A172 (cell line): ENCODE measurements at regions not wholly inside any gene's neighbourhood (a gene's known extent, or its start where the extent isn't known, plus 50 kb on each side); places are given as distances from the start of the nearest gene placed in this dataset.
A peak's percentile ranks its signal among the peaks of the same experiment; 100 is the strongest.
"Not testable (repeated sequence)": the region's sequence is repeated elsewhere in the genome, so short reads cannot be mapped to it uniquely, and the experiment has no call there.

ENCODE experiments used
- DNase-seq: peaks from one replicate; pipeline ENCODE4 v3.0.0-alpha.2; 2015; ENCODE audit warnings: low spot score

DNA sequence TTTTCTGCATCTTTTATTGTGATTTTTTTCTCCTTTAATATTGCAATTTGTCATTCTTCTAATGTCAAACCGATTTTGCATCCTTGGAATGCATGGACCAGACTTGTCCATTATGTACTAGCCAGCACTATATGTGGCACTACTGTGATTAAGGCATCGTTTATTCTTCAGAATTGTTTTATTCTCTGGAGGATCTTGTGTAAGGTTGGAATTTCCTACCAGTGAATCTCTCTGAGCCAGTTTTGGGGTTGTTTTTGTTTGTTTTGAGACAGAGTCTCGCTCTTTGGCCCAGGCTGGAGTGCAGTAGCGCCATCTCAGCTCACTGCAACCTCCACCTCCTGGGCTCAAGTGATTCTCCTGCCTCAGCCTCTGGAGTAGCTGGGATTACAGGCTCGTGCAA, 58.5 kb downstream of the IGLL5 start:
- no peak for DNase-seq

DNA sequence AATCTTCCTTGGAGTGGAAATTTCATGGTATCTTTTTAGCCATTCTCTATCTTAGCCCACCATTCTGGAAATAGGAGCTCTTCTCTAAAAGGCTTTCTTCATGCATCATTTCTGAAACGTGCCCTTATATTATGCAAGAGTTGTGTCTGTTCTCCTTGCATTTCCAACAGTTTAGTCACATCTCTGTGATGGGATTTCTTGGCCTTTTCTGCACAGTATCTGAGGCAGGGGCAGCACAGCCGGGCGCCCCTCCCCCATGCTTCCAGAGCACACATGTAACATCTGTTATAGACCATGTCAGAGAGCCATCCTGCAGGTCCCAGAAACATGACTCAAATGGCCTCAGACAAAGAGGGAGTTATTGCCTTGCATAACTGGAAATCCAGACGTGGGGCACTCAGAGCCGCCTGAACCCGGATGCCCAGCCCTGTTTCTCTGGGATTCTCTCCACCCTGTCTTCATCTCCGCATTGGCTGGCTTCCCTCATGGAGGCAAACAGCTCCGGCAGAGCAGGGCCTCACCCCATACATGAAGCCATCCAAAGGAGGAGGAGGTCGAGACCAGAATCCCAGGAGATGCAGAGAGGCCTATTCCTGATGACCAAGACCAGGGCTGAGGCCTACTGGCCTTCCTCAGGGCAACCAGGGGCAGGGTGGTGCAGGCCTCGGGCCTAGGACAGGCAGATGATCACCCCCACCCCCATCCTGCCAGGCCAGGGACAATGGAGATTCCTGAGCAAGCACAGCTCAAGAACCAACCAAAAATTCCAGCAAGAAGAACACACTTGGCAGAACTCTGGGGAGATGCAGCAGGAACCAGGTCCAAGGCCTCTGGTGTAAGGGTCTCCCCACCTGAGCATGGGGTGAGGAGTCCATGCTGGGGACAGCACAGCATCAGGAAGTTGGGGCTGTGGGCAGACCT, 61.3 kb downstream of the IGLL5 start:
- no peak for DNase-seq

GRCh38 chr22:22949953-22950352, 62.3 kb downstream of the IGLL5 start:
- no peak for DNase-seq

- DNase-seq: no peak
These were observed 63.4 kb downstream of the IGLL5 start for GRCh38 chr22:22951035-22951434.

GRCh38 chr22:22952531-22953280, 65.1 kb downstream of the IGLL5 start:
- DNase-seq: no peak

DNA sequence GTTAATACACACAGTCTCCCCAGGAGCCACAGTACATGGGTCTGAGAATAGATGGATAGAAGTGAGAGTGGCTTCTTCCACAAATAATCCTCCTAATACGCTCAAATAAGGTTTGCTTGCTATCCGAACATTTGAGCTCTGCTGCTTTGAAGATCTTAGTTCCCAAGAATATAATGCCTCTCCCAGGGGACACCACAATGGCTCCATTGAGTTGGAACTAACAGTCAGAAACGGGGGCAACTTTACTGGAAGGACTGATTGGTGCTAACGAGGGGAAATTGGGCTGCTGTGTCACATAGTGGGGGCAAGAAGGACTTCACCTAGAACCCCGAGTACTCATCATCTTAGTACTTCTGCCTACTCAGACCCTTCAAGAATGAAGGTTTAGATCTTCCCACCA, 66.2 kb downstream of the IGLL5 start:
- DNase-seq: no peak

GRCh38 chr22:22954656-22955055, 67.0 kb downstream of the IGLL5 start:
- no peak for DNase-seq

DNA sequence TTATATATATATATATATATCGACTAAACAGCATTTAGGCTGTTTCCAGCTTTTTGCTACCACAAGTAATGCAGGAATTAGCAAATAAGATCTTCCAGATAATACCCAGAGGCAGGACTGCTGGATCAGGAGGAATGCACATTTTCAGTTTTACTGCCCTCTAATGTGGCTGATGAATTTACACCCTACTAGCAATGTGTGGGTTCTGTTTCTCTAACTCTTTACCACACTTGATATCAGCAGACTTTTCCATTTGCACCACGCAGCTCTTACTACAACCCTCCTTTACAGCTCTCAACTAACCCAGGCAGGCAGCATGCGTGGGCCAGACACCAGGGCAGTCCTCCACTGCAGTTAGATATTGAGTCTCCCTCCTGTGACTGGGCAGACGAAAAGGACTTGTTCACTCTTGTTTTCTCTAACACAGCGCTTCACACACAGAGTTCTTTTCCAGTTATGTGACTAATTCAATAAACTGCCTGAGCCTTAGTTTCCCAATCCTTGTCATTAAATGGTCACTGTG, 67.7 kb downstream of the IGLL5 start:
- no peak for DNase-seq

DNA sequence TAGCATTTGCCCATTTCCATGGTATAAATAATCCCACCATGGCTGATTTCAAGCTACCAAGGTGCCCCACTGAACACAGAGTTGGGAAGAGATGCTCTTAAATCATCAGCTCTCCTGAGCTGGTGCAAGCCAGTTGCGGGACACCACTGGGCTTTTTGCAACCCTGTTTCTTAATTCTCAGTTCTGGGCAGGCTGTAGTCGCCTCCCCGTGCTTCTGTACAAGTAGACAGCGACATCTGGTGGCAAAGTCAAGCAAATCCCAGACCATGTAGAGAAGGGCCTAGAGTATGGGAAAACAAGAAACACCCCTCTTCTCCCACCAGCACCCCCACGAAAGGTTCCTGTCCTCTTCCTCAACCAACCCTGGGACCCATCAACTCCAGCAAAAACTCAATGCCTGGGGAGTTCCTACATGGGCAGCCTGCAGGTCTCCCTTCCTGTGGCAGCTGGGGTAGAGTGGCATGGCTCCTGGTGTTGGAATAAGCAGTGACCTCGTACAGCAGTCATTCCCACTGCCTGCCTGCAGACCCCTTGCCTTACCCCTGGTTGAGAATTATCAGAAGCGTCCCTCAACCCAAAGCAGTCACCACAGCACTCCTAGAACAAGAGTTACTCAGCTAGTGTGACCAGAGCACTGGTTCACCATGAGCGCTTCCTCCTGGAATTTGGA, 68.4 kb downstream of the IGLL5 start:
- DNase-seq: peak; percentile 22

- no peak for DNase-seq
These were observed 69.5 kb downstream of the IGLL5 start for GRCh38 chr22:22957090-22957489.

- no peak for DNase-seq
These were observed 71.0 kb downstream of the IGLL5 start for GRCh38 chr22:22958621-22959020.

- peak; percentile 46 for DNase-seq
These were observed 71.7 kb downstream of the IGLL5 start for GRCh38 chr22:22959147-22959827.

GRCh38 chr22:22960307-22960706, 72.7 kb downstream of the IGLL5 start:
- no peak for DNase-seq

GRCh38 chr22:22961574-22961973, 74.0 kb downstream of the IGLL5 start:
- no peak for DNase-seq

GRCh38 chr22:22968366-22968765, 80.8 kb downstream of the IGLL5 start:
- no peak for DNase-seq

DNA sequence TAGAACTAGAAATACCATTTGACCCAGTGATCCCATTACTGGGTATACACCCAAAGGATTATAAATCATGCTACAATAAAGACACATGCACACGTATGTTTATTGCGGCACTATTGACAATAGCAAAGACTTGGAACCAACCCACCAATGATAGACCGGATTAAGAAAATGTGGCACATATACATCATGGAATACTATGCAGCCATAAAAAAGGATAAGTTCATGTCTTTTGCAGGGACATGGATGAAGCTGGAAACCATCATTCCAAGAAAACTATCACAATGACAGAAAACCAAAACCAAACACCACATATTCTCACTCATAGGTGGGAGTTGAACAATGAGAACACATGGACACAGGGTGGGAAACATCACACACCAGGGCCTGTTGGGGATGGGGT, 85.0 kb downstream of the IGLL5 start:
- DNase-seq: not testable (repeated sequence)

- no peak for DNase-seq
These were observed 85.7 kb downstream of the IGLL5 start for GRCh38 chr22:22973336-22973735.

DNA sequence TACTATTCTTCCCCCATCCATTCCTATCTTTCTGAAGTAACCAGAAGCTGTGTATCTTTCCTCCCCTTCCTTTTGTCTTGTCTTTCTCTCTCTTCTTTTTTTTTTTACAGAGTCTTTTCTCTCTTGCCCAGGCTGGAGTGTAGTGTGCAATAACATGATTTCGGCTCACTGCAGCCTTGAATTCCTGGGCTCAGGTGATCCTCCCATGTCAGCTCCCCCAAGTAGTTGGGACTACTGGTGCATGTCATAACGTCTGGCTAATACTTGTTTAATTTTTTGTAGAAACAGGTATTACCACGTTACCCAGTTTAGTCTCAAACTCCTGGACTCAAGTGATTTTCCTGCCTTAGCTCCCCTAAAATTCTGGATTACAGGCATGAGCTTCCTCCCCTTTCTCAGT, 86.5 kb downstream of the IGLL5 start:
- no peak for DNase-seq

GRCh38 chr22:22974795-22975580, 87.4 kb downstream of the IGLL5 start:
- no peak for DNase-seq

GRCh38 chr22:22976033-22976922, 88.7 kb downstream of the IGLL5 start:
- no peak for DNase-seq
